Right cardiac atrium (tissue), 5 donors: ENCODE measurements at regions not wholly inside any gene's neighbourhood (a gene's known extent, or its start where the extent isn't known, plus 50 kb on each side); places are given as distances from the start of the nearest gene placed in this dataset.

Experiments used
- ATAC-seq, 2 donors: fragments of 200-7000 bp; cut with Tn5 transposase; one replicate each; pipeline versions ENCODE4 v1.8.0 to v1.9.1; 2020; ENCODE audit warnings: moderate library complexity in 2 of 2, mild to moderate bottlenecking in 1 of 2
- DNase-seq, 3 donors: peaks; one replicate each; pipeline ENCODE4 v3.0.0-alpha.2; 2020
- H3K27ac ChIP-seq: one replicate; pipeline ENCODE4 v1.5.1; 2013; ENCODE audit warnings: mild to moderate bottlenecking, low read length, control low read depth, moderate library complexity
- H3K27me3 ChIP-seq: one replicate; pipeline ENCODE4 v1.6.1; 2013; ENCODE audit not compliant: control insufficient read depth, insufficient read depth
- H3K4me1 ChIP-seq: one replicate; pipeline ENCODE4 v1.6.1; 2013; ENCODE audit warnings: low read length; ENCODE audit not compliant: control insufficient read depth, insufficient read depth
- H3K4me3 ChIP-seq: one replicate; pipeline ENCODE4 v1.5.1; 2013; ENCODE audit warnings: low read length, control low read depth
- H3K9me3 ChIP-seq: one replicate; pipeline ENCODE4 v1.6.1; 2013; ENCODE audit warnings: low read length; ENCODE audit not compliant: control insufficient read depth
- WGBS: extraction: QIAGEN DNeasy Blood & Tissue Kit; methylation state at CpG from one replicate; pipeline ENCODE4 v1.1.7; 2013; 5-methylcytosine and 5-hydroxymethylcytosine counted together
- intact Hi-C, 4 donors: fragments of 100-400 bp; cut with DNase I; formaldehyde crosslinking; loops; one replicate each; pipeline versions ENCODE4 v1.11.0 to v1.14.0; 2022 to 2023
- donor health status: healthy with polysubstance abuse.
- donor health status: DM: no; HTN: yes; CAD: no.
- donor health status: DM: no; HTN: no; CAD: no.
- donor health status: DM: no; HTN: yes; CAD: no; lungs with severe emphysema.
- donor health status: DM: yes; HTN: yes; CAD: no.

GRCh38 chr11:42243385-42243784 lies 783.9 kb upstream of the LRRC4C start:
- Histone ChIP-seq H3K27ac (no peak overlapping the region), H3K4me1 (no peaks in the 10 kb centered on the region), H3K9me3 (no peaks in the 10 kb centered on the region), H3K4me3 (no peak overlapping the region), H3K27me3 (no peaks in the 10 kb centered on the region)
- ATAC-seq (no peak), DNase-seq (no peak)
- 66% methylated on average over 2 of the region's 2 CpGs for WGBS
- intact Hi-C loops: no loop called here

GRCh38 chr11:42244376-42244775 lies 784.9 kb upstream of the LRRC4C start:
- no peaks in the 10 kb centered on the region for H3K27me3 ChIP-seq
- H3K4me3 ChIP-seq: no peak overlapping the region
- WGBS: 80% methylated on average over 1 of the region's 1 CpG
- no peaks in the 10 kb centered on the region for H3K9me3 ChIP-seq
- H3K4me1 ChIP-seq: no peaks in the 10 kb centered on the region
- ATAC-seq (no peak), DNase-seq (no peak)
- intact Hi-C loops: no loop called here
- no peak overlapping the region for H3K27ac ChIP-seq

GRCh38 chr11:42249401-42249800 lies 789.9 kb upstream of the LRRC4C start:
- Histone ChIP-seq H3K4me3 (no peak overlapping the region), H3K4me1 (no peaks in the 10 kb centered on the region), H3K9me3 (no peaks in the 10 kb centered on the region), H3K27ac (no peak overlapping the region), H3K27me3 (no peaks in the 10 kb centered on the region)
- intact Hi-C loops: no loop called here
- WGBS: 50% methylated on average over 4 of the region's 4 CpGs
- ATAC-seq: no peak
- DNase-seq: no peak

- no peak overlapping the region for H3K27ac ChIP-seq
- DNase-seq (no peak), ATAC-seq (no peak)
- no peaks in the 10 kb centered on the region for H3K4me1 ChIP-seq
- no peaks in the 10 kb centered on the region for H3K9me3 ChIP-seq
- intact Hi-C loops: no loop called here
- WGBS: 35% methylated on average over 2 of the region's 2 CpGs
- no peak overlapping the region for H3K4me3 ChIP-seq
- H3K27me3 ChIP-seq: no peaks in the 10 kb centered on the region
Observed at GRCh38 chr11:42249956-42250355, 790.5 kb upstream of the LRRC4C start.

GRCh38 chr11:42251984-42252383 lies 792.5 kb upstream of the LRRC4C start:
- DNase-seq (no peak), ATAC-seq (no peak)
- no peak overlapping the region for H3K27ac ChIP-seq
- H3K4me1 ChIP-seq: no peaks in the 10 kb centered on the region
- intact Hi-C loops: no loop called here
- no peak overlapping the region for H3K4me3 ChIP-seq
- no peaks in the 10 kb centered on the region for H3K9me3 ChIP-seq
- 60% methylated on average over 2 of the region's 2 CpGs for WGBS
- no peaks in the 10 kb centered on the region for H3K27me3 ChIP-seq

- no peak for ATAC-seq
- no peak overlapping the region for H3K4me3 ChIP-seq
- 56% methylated on average over 3 of the region's 3 CpGs for WGBS
- no peaks in the 10 kb centered on the region for H3K27me3 ChIP-seq
- no peaks in the 10 kb centered on the region for H3K4me1 ChIP-seq
- DNase-seq: no peak
- H3K9me3 ChIP-seq: no peaks in the 10 kb centered on the region
- intact Hi-C loops: no loop called here
- H3K27ac ChIP-seq: no peak overlapping the region
Observed at GRCh38 chr11:42253156-42253555, 793.7 kb upstream of the LRRC4C start.

GRCh38 chr11:42255906-42256305 lies 796.5 kb upstream of the LRRC4C start:
- Histone ChIP-seq H3K27ac (no peak overlapping the region), H3K4me3 (no peak overlapping the region), H3K9me3 (no peaks in the 10 kb centered on the region), H3K27me3 (no peaks in the 10 kb centered on the region), H3K4me1 (no peaks in the 10 kb centered on the region)
- no peak for DNase-seq
- intact Hi-C loops: no loop called here
- no peak for ATAC-seq
- WGBS: 68% methylated on average over 1 of the region's 1 CpG

GRCh38 chr11:42257534-42257933 lies 798.1 kb upstream of the LRRC4C start:
- 30% methylated on average over 2 of the region's 2 CpGs for WGBS
- no peaks in the 10 kb centered on the region for H3K4me1 ChIP-seq
- H3K9me3 ChIP-seq: no peaks in the 10 kb centered on the region
- ATAC-seq: no peak
- intact Hi-C loops: no loop called here
- no peak overlapping the region for H3K4me3 ChIP-seq
- no peak overlapping the region for H3K27ac ChIP-seq
- DNase-seq: no peak
- H3K27me3 ChIP-seq: no peaks in the 10 kb centered on the region

- 90% methylated on average over 7 of the region's 7 CpGs for WGBS
- intact Hi-C loops: no loop called here
- no peak for ATAC-seq
Observed at GRCh38 chr11:42265072-42265471, 805.6 kb upstream of the LRRC4C start.

GRCh38 chr11:42271306-42271705 lies 811.9 kb upstream of the LRRC4C start:
- intact Hi-C loops: no loop called here
- no peak for DNase-seq
- no peaks in the 10 kb centered on the region for H3K27me3 ChIP-seq
- ATAC-seq: no peak
- peaks cover 2% of the 10 kb centered on the region for H3K9me3 ChIP-seq
- H3K27ac ChIP-seq: no peak overlapping the region
- no peaks in the 10 kb centered on the region for H3K4me1 ChIP-seq
- no peak overlapping the region for H3K4me3 ChIP-seq
- 58% methylated on average over 3 of the region's 3 CpGs for WGBS

More at GRCh38 chr11:42265072-42265471, 805.6 kb upstream of the LRRC4C start:
- DNase-seq: no peak
- Histone ChIP-seq H3K4me1 (no peaks in the 10 kb centered on the region), H3K27ac (no peak overlapping the region), H3K27me3 (no peaks in the 10 kb centered on the region), H3K4me3 (no peak overlapping the region), H3K9me3 (no peaks in the 10 kb centered on the region)

GRCh38 chr11:42273977-42274376 lies 814.5 kb upstream of the LRRC4C start:
- no peak overlapping the region for H3K4me3 ChIP-seq
- H3K9me3 ChIP-seq: peaks cover 2% of the 10 kb centered on the region
- intact Hi-C loops: no loop called here
- WGBS: 89% methylated on average over 6 of the region's 6 CpGs
- DNase-seq (no peak), ATAC-seq (no peak)
- H3K27ac ChIP-seq: no peak overlapping the region
- H3K4me1 ChIP-seq: no peaks in the 10 kb centered on the region
- no peaks in the 10 kb centered on the region for H3K27me3 ChIP-seq

GRCh38 chr11:42296910-42297309 lies 837.5 kb upstream of the LRRC4C start:
- Histone ChIP-seq H3K27ac (no peak overlapping the region), H3K27me3 (no peaks in the 10 kb centered on the region), H3K9me3 (no peaks in the 10 kb centered on the region), H3K4me1 (no peaks in the 10 kb centered on the region), H3K4me3 (no peak overlapping the region)
- intact Hi-C loops: no loop called here
- ATAC-seq (no peak), DNase-seq (no peak)
- WGBS: 82% methylated on average over 1 of the region's 1 CpG
